Epithelial cell of esophagus (primary cell): ENCODE measurements at regions not wholly inside any gene's neighbourhood (a gene's known extent, or its start where the extent isn't known, plus 50 kb on each side); places are given as distances from the start of the nearest gene placed in this dataset.

Experiments used
- DNase-seq: peaks from one replicate; pipeline ENCODE4 v3.0.0; 2010; ENCODE audit warnings: low read depth
- H3K4me3 ChIP-seq: 2 replicates; pipeline ENCODE4 v1.5.1; 2011; ENCODE audit warnings: mild to moderate bottlenecking, low read length, control low read depth
- CTCF ChIP-seq: IDR thresholded peaks from 2 replicates; pipeline ENCODE4 v1.5.1; 2011; ENCODE audit warnings: low read depth, mild to moderate bottlenecking, low read length, control low read depth, inconsistent platforms; ENCODE audit not compliant: insufficient read depth; ENCODE audit errors: missing control alignments

DNA sequence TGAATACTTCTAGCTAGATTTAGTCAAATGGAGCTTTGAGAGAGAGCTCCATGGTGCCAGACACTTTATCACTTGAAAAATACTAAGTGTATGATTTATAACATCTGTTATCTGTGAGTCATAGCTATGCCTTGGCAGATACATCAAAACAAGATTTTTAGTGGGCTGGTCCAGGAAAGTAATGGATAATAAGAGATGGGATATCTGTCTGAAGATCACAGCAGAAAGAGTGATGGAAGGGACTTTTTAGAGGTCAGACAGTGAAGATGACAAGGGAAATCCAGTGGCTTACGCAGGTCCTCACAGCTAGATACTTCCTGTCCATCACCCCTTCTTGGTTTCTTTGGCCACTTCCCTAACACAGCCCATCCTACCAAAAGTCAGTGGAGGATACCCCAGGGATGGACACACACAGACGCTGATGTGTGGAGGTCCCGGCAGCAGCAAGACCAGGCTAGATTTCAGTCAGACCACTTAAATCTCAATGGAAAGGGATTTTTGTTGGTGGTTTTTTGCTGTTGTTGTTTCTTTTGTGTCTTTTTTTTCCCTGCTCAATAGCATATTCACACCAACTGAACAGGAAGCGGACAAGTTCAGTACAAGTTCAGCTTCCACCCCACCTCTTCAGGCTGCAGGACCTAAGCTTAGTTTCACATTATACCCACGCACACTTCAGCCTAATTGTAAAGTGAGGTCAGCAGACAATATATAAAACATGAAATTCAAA, 209.3 kb downstream of the ALDH8A1 start:
- no peak overlapping the region for H3K4me3 ChIP-seq
- DNase-seq = peak; percentile 41
- no peak for TF ChIP-seq CTCF

DNA sequence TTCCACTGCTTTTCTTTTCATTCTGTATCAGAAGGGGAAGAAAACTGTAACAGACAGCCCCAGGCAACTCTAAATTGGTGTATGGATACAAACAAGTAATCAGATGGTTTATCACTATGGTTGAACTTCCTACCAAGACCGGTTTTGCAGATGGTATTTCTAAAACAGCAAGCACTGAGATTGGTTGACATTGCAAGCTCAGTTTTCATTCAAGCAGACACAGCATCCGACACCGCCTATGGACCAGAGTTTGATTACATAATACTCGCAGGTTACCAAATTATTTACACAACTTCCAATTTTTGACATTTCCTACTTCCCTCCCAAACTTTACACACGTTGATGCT, 209.9 kb downstream of the ALDH8A1 start:
- TF ChIP-seq CTCF = no peak
- H3K4me3 ChIP-seq = no peak overlapping the region

DNA sequence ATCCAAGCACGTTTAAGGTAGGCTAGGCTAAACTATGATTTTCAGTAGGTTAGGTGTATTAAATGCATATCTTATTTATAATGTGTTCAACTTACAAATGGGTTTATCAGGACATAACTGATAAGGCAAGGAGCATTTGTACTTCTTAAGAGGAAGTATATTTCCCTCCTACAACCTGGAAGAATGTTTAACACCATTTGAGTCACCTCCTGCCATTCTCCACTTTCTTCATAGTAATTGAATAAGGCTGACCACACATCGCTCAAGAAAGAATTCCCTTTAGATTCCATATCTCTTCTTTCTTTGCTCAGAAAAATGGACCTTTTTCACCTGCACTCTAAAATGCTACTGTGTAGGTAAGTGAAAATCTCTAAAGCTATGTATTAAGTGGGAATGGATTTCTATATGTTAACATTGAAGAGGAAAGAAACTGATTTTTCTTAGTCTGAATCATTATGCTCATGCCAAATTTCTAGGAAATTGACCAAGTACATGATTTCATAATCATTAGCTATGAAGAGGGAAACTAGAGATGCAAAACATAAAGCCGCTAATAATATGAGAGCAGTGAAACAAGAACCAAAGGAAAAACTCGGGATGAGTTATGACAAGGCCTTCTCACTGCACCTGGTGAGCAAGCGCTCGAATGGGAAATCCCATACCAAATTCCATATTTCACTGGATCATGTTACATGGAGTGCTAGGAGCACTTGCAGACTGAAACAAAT, 210.4 kb downstream of the ALDH8A1 start:
- TF ChIP-seq CTCF = no peak
- peak; percentile 84 for DNase-seq
- no peak overlapping the region for H3K4me3 ChIP-seq

More for the DNA sequence above, 209.9 kb downstream of the ALDH8A1 start:
- DNase-seq = no peak

GRCh38 chr6:134738211-134738885, 211.6 kb downstream of the ALDH8A1 start:
- no peak for TF ChIP-seq CTCF

GRCh38 chr6:134735461-134735860, 214.4 kb downstream of the ALDH8A1 start:
- no peak for TF ChIP-seq CTCF
- peak; percentile 30 for DNase-seq
- no peak overlapping the region for H3K4me3 ChIP-seq

More at GRCh38 chr6:134738211-134738885, 211.6 kb downstream of the ALDH8A1 start:
- H3K4me3 ChIP-seq = no peak overlapping the region
- no peak for DNase-seq

DNA sequence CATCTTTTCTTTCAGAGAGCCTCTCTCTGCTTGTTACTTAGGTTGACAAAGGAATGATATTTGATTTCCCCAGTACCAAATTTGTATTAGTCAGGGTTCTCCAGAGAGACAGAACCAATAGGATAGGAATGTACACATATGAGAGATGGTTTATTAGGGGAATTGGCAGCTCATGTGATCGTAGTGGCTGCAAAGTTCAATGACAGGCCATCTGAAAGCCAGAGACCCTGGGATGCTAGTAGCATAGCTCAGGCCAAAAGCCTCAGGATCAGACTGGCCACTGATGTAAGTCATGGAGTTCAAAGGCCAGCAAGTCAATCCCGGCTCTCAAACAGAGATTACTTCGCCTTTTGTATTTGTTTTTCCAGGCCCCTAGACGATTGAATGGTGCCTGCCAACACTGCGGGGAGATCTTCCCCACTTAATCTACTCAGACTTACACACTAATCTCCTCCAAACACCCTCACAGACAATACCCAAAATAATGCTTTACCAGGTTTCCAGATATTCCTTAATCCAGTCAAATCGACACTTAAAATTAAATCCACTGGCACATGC, 215.5 kb downstream of the ALDH8A1 start:
- no peak overlapping the region for H3K4me3 ChIP-seq
- TF ChIP-seq CTCF = no peak
- DNase-seq = no peak
